ENCODE measurements at regions not wholly inside any gene's neighbourhood (a gene's known extent, or its start where the extent isn't known, plus 50 kb on each side); places are given as distances from the start of the nearest gene placed in this dataset.
"Not testable (repeated sequence)": the region's sequence is repeated elsewhere in the genome, so short reads cannot be mapped to it uniquely, and the experiment has no call there.

DNA sequence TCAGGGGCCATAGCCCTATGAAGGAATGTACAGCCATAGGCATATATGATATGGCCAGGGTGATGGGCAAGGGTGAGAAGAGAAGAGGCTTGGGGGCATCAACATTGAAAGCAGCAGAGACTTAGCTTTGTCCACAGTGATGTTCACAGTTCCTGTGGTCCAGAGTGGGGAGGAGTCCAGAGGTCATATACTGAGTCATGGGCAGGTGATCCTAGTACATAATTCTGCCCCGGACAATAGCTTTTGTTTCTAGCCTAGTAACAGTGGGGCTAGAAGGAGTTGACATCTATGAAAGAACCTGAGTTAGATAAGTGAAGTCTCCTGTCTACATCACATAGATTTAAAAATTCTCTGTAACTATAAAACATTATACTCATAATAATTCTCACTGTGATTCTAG, 496.3 kb upstream of the TNP1 start:
- H3K4me3 Mint-ChIP-seq = no peak overlapping the region
- no peak for ATAC-seq (ENCODE audit: low read depth in 2 of 2)
- peaks cover 0 to 6% (median 0%) of the 10 kb centered on the region in 7 donors for H3K9me3 Mint-ChIP-seq
- H3K27me3 Mint-ChIP-seq = peaks cover 26 to 32% (median 30%) of the 10 kb centered on the region in 3 donors
- DNase-seq = no peak
- H3K36me3 Mint-ChIP-seq = peaks cover 8 to 14% of the 10 kb centered on the region in 2 donors
- no peak overlapping the region for H3K27ac Mint-ChIP-seq
- no peaks in the 10 kb centered on the region for H3K4me1 Mint-ChIP-seq

DNA sequence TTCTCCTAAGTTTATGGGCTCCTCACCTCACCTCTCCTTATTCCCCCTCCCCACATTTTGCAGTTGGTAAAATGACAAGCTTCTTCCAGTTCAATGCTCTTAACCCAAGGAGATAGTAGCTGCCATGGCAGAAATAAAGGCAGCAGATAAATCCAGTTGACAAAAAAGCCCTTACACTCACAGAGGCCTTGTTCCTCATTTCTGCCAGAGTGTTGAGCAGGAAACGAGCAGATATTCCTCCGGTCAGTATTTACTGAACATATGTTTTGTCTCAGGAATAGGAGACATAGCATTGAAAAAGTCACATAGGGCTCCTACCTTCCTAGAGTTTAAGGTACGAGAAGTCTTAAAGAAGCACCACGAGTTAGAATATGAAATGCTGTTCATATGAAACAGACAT, 493.7 kb upstream of the TNP1 start:
- H3K4me3 Mint-ChIP-seq = no peak overlapping the region
- DNase-seq (no peak), ATAC-seq (ENCODE audit: low read depth in 2 of 2) (no peak)
- H3K36me3 Mint-ChIP-seq = peaks cover 12 to 13% of the 10 kb centered on the region in 2 donors
- no peak overlapping the region for H3K27ac Mint-ChIP-seq
- no peaks in the 10 kb centered on the region for H3K4me1 Mint-ChIP-seq
- H3K27me3 Mint-ChIP-seq = peaks cover 22 to 52% (median 47%) of the 10 kb centered on the region in 3 donors
- H3K9me3 Mint-ChIP-seq = peaks cover 0 to 24% (median 19%) of the 10 kb centered on the region in 7 donors

DNA sequence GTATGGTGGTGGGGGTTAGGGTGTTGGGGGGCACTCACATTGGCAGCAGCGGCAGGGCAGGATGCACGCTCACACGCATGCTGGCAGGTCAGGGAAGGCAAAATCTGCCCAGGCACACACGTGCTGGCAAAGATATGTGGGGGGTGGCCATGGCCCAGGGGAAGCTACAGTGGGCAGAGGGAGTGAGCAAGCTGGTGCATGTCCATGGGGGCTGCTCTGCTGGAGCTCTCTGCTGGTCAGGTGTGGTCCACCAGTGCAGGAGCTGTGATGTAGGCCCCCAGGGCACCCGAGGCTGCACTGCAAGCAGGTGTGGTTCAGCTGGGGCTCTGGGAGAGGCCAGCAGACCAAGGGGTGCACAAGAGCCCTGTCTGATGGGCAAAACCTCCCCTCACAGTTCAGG, 491.5 kb upstream of the TNP1 start:
- DNase-seq (no peak), ATAC-seq (ENCODE audit: low read depth in 2 of 2) (no peak)
- H3K36me3 Mint-ChIP-seq = peaks cover 9 to 12% of the 10 kb centered on the region in 2 donors
- H3K4me1 Mint-ChIP-seq = no peaks in the 10 kb centered on the region
- H3K9me3 Mint-ChIP-seq = peaks cover 0 to 42% (median 34%) of the 10 kb centered on the region in 7 donors
- no peak overlapping the region for H3K4me3 Mint-ChIP-seq
- peaks cover 40 to 63% (median 43%) of the 10 kb centered on the region in 3 donors for H3K27me3 Mint-ChIP-seq
- H3K27ac Mint-ChIP-seq = no peak overlapping the region

DNA sequence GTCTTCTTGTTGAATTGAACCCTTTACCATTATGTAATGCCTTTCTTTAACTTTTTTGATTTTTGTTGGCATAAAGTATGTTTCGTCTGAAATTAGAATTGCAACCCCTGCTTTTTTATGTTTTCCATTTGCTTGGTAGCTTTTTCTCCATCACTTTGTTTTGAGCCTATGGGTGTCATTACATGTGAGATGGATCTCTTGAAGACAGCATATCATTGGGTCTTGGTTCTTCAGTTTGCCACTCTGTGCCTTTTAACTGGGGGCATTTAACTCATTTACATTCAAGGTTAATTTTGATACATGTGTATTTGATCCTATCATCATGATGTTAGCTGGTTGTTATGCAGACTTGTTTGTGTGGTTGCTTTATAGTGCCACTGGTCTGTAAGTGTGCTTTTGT, 489.4 kb upstream of the TNP1 start:
- H3K27ac Mint-ChIP-seq = no peak overlapping the region

DNA sequence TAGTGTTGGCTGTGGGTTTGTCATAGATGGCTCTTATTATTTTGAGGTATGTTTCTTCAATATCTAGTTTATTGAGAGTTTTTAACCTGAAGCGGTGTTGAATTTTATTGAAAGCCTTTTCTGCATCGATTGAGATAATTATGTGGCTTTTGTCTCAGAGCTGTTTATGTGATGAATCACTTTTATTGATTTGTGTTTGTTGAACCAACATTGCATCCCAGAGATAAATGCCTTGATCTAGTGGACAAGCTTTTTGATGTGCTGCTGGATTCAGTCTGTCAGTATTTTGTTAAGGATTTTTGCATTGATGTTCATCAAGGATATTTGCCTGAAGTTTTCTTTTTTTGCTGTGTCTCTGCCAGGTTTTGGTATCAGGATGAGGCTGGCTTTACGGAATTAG, 487.8 kb upstream of the TNP1 start:
- H3K4me3 Mint-ChIP-seq = not testable (repeated sequence)

More for the DNA sequence above, 489.4 kb upstream of the TNP1 start:
- ATAC-seq (ENCODE audit: low read depth in 2 of 2) (no peak), DNase-seq (no peak)
- peaks cover 0 to 46% (median 30%) of the 10 kb centered on the region in 7 donors for H3K9me3 Mint-ChIP-seq
- H3K27me3 Mint-ChIP-seq = peaks cover 33 to 56% (median 45%) of the 10 kb centered on the region in 3 donors
- no peak overlapping the region for H3K4me3 Mint-ChIP-seq
- peaks cover 4 to 12% of the 10 kb centered on the region in 2 donors for H3K36me3 Mint-ChIP-seq
- H3K4me1 Mint-ChIP-seq = no peaks in the 10 kb centered on the region

DNA sequence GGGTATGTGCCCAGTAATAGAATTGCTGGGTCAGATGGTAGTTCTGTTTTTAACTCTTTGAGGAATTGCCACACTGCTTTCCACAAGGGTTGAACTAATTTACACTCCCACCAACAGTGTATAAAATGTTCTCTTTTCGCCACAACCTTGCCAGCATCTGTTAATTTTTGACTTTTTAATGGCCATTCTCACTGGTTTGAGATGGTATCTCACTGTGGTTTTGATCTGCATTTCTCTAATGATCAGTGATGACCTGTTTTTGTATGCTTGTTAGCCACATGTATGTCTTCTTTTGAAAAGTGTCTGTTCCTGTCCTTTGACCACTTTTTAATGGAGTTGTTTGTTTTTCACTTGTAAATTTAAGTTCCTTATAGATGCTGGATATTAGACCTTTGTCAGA, 486.2 kb upstream of the TNP1 start:
- H3K27ac Mint-ChIP-seq; H3K4me1 Mint-ChIP-seq; H3K4me3 Mint-ChIP-seq; ATAC-seq (ENCODE audit: low read depth in 2 of 2); H3K36me3 Mint-ChIP-seq; DNase-seq: not testable (repeated sequence)
- H3K27me3 Mint-ChIP-seq = peaks cover 20 to 51% (median 36%) of the 10 kb centered on the region in 3 donors
- peaks cover 0 to 46% (median 32%) of the 10 kb centered on the region in 7 donors for H3K9me3 Mint-ChIP-seq

More for the DNA sequence above, 487.8 kb upstream of the TNP1 start:
- DNase-seq; H3K27ac Mint-ChIP-seq; ATAC-seq (ENCODE audit: low read depth in 2 of 2); H3K36me3 Mint-ChIP-seq; H3K4me1 Mint-ChIP-seq: not testable (repeated sequence)
- Mint-ChIP-seq H3K9me3 (peaks cover 0 to 46% (median 30%) of the 10 kb centered on the region in 7 donors), H3K27me3 (peaks cover 22 to 53% (median 36%) of the 10 kb centered on the region in 3 donors)

DNA sequence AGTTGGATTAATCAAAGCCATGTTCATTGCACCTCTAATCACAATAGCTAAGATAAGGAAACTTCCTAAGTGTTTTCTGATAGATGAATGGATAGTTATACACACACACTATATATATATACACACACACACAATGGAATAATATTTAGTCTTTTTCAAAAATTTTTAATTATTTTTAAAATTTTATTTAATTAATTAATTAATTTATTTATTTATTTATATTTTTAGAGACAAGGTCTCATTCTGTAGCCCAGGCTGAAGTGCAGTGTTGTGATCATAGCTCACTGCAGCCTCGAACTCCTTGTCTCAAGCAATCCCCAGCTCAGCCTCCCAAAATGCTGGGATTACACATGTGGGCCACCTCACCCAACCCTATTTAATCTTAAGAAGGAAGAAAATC, 481.0 kb upstream of the TNP1 start:
- Mint-ChIP-seq H3K9me3 (peaks cover 0 to 4% (median 0%) of the 10 kb centered on the region in 7 donors), H3K4me3 (no peak overlapping the region), H3K4me1 (no peaks in the 10 kb centered on the region), H3K27me3 (peaks cover 15 to 35% (median 33%) of the 10 kb centered on the region in 3 donors), H3K27ac (no peak overlapping the region), H3K36me3 (no peaks in the 10 kb centered on the region)
- ATAC-seq (ENCODE audit: low read depth in 2 of 2) (no peak), DNase-seq (no peak)

DNA sequence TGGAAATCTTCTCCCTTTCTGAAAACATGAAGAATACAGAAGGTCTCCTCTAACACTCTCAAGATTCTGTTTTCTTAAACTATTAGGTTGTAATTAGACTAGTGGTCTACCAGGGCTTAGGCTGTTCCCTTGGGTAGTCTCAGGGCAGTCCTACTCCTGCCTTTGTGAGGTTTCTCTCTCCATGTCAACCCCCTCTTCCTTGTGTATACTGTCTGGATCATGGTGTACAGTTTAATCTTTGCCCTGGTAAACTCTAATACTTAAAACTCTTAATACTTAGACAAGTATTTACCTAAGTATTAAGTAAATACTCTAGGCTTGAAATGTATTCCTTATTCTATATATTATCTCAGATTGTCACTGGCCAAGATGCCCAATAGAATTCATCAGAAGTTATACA, 480.3 kb upstream of the TNP1 start:
- Mint-ChIP-seq H3K27ac (no peak overlapping the region), H3K36me3 (no peaks in the 10 kb centered on the region), H3K4me1 (no peaks in the 10 kb centered on the region), H3K4me3 (no peak overlapping the region), H3K27me3 (peaks cover 15 to 35% (median 33%) of the 10 kb centered on the region in 3 donors), H3K9me3 (peaks cover 0 to 4% (median 0%) of the 10 kb centered on the region in 7 donors)
- no peak for ATAC-seq (ENCODE audit: low read depth in 2 of 2)
- no peak for DNase-seq

DNA sequence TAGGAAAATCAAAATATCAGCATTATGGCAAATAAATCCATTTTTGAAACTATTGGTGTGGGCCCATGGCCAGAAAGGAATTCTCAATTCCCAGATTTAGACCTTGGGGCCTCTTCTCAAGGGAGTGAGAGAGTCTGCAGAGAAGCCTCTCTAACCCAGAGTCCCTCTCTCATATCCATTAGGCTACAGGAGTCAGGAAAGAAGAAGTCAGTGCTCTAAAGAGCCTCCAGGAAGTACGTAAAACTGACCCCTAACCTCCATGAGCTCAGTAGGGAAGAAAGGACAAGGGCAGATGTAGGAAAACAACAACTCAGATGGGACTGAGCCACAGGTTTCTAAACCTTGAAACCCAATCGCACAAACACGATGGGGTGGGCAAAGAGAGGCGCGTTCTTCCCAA, 479.9 kb upstream of the TNP1 start:
- DNase-seq = no peak
- Mint-ChIP-seq H3K36me3 (no peaks in the 10 kb centered on the region), H3K4me1 (no peaks in the 10 kb centered on the region), H3K4me3 (no peak overlapping the region), H3K27me3 (peaks cover 19 to 35% (median 35%) of the 10 kb centered on the region in 3 donors), H3K27ac (no peak overlapping the region), H3K9me3 (peaks cover 0 to 4% (median 0%) of the 10 kb centered on the region in 7 donors)
- ATAC-seq (ENCODE audit: low read depth in 2 of 2) = no peak

DNA sequence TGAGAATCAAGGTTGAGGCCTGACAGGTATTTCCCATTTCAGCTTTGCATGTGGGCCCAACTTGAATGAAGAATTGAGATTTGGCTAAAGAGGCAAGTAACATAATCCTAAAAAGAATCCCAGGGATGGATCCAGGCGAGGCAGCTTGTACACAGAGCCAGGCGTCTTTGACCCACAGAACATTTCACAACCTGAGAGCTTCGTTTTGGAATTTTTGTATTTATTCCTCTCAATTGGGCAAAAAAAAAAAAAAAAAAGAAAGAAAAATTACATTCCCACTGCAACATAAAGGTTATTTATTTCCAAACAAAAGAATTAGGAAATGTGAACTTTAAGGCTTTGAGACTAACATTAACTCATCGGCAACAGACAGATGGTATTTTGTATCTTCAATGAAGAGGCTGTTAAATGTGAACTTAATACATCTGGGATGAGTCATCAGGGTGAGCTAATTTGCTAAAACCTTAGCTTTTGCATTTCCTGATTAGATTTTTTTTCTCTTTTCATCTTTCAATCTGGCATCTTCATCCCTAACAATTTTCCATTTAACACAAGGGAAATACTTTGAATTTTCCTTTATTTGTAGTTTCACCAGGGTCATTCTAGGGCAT, 478.5 kb upstream of the TNP1 start:
- ATAC-seq (ENCODE audit: low read depth in 2 of 2) = no peak

DNA sequence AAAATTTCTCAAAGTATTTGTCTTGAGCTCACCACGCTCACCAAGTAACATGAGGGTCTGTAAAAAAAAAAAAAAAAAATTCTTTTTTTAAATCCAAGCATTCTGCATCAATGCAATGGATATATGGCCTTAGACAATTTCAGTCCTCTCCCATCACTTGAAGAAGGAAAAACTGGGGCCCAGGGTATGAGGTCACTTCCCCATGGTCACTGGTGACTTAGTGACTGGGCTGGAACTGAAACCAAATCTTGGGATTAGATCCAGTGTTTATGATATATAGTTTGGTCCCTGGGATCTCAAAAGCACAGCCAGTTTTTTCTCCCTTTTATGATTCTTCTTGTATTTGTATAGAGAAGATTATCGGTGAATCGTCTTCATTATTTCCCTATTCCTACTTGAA, 477.9 kb upstream of the TNP1 start:
- Mint-ChIP-seq H3K4me1 (no peaks in the 10 kb centered on the region), H3K9me3 (peaks cover 0 to 5% (median 0%) of the 10 kb centered on the region in 7 donors), H3K27ac (no peak overlapping the region), H3K4me3 (no peak overlapping the region), H3K36me3 (peaks cover 0 to 3% of the 10 kb centered on the region in 2 donors), H3K27me3 (peaks cover 37 to 43% (median 38%) of the 10 kb centered on the region in 3 donors)
- no peak for DNase-seq
- no peak for ATAC-seq (ENCODE audit: low read depth in 2 of 2)

More for the DNA sequence above, 478.5 kb upstream of the TNP1 start:
- DNase-seq = no peak
- H3K4me3 Mint-ChIP-seq = no peak overlapping the region
- peaks cover 0 to 4% (median 0%) of the 10 kb centered on the region in 7 donors for H3K9me3 Mint-ChIP-seq
- no peaks in the 10 kb centered on the region for H3K36me3 Mint-ChIP-seq
- no peak overlapping the region for H3K27ac Mint-ChIP-seq
- H3K4me1 Mint-ChIP-seq = no peaks in the 10 kb centered on the region
- peaks cover 32 to 39% (median 34%) of the 10 kb centered on the region in 3 donors for H3K27me3 Mint-ChIP-seq

DNA sequence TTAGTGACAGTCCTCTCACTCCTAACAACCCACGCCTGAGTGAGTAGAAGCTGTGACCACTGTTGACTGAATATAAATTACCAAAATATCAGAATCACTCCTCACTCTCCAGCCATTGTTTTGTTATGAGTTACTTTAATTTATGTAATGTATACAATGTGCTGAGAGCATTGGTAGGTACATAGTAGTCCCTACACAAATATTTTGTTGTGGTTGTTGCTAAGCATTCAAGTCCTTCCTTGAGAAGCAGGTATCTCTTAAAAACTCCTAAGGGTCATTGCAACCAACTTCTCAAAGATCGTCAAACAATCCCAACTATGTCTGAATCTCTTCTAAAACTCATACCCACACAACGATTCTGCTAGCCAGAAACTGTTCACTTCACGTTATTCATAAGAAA, 476.8 kb upstream of the TNP1 start:
- Mint-ChIP-seq H3K27me3 (peaks cover 47 to 50% (median 49%) of the 10 kb centered on the region in 3 donors), H3K4me3 (no peak overlapping the region), H3K9me3 (peaks cover 0 to 5% (median 0%) of the 10 kb centered on the region in 7 donors), H3K4me1 (no peaks in the 10 kb centered on the region), H3K36me3 (peaks cover 0 to 6% of the 10 kb centered on the region in 2 donors), H3K27ac (no peak overlapping the region)
- no peak for DNase-seq
- no peak for ATAC-seq (ENCODE audit: low read depth in 2 of 2)

DNA sequence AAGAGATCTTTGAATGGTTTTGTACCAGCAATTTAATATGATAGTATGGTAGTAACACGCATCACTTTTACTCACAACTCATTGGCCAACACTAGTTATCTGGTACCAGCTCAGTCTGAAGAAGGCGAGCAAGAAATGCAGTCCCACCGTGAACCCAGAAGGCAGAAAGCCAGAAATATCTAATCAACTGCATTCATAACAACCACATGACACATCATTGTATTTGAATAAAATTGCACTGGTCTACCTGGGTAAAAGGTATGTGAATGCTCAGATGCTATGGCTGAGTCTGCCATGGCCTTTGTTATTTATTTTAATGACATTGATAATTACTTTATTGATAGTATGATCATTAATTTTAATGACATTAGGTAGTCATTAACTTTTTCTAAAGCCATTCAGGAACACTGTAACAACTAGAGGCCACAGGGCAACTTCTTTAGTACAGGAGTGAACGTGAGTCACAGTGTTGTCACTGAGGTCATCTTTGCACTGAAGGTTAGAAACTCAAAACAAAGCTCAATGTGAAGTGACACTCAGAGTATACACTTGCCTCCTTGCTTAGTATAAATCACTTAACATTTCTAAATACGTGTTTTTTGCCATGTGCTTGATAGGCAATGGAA, 475.6 kb upstream of the TNP1 start:
- no peak overlapping the region for H3K4me3 Mint-ChIP-seq
- DNase-seq (no peak), ATAC-seq (ENCODE audit: low read depth in 2 of 2) (no peak)
- no peak overlapping the region for H3K27ac Mint-ChIP-seq
- peaks cover 0 to 5% (median 0%) of the 10 kb centered on the region in 7 donors for H3K9me3 Mint-ChIP-seq
- peaks cover 0 to 6% of the 10 kb centered on the region in 2 donors for H3K36me3 Mint-ChIP-seq
- no peaks in the 10 kb centered on the region for H3K4me1 Mint-ChIP-seq
- peaks cover 46 to 59% (median 56%) of the 10 kb centered on the region in 3 donors for H3K27me3 Mint-ChIP-seq

DNA sequence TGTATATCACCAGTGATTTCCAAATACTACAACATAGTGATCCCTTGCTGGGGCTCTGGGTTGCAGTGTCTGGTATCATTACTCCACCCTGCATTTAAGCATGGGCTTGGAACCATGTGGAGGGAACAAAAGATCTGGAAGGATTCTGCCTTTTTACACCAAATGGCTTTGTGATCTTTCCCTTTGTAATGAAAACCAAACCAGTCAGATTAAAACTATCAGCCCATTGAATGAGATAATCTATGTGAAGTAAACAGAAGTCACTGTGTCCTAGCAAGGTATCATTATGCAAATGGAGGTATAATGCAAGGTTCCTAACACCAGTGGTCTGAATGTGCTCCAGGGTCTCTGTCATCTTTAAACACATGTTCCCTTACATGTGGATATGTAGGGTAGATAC, 474.7 kb upstream of the TNP1 start:
- Mint-ChIP-seq H3K27ac (no peak overlapping the region), H3K9me3 (peaks cover 0 to 5% (median 0%) of the 10 kb centered on the region in 7 donors), H3K4me1 (no peaks in the 10 kb centered on the region), H3K36me3 (peaks cover 0 to 6% of the 10 kb centered on the region in 2 donors), H3K27me3 (peaks cover 42 to 64% (median 59%) of the 10 kb centered on the region in 3 donors), H3K4me3 (no peak overlapping the region)
- ATAC-seq (ENCODE audit: low read depth in 2 of 2) (no peak), DNase-seq (no peak)
